HG02870 (cell line): ENCODE measurements at regions not wholly inside any gene's neighbourhood (a gene's known extent, or its start where the extent isn't known, plus 50 kb on each side); places are given as distances from the start of the nearest gene placed in this dataset.

ENCODE experiments used
- ATAC-seq: cut with Tn5 transposase; IDR thresholded peaks from one replicate; pipeline ENCODE4 v1.9.1; 2021; ENCODE audit warnings: mild to moderate bottlenecking, moderate library complexity; ENCODE audit not compliant: unreplicated experiment

DNA sequence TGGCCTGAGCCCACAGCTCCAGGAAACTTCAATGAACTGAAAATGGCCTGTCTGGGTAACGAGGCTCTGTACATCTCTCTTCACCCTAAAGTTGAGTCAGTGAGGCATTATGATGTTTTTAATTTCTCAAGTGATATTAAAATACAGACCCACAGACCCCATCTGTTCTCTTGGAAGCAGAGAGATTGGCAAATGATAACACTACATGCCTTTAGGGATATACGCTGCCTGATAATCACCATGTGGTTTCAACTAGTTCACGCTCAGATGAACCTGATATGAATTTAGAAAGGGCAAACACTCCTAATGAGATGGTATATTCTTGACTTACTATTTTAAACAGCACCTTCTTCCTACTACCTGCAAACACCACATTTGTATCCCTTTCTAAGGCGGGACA lies 127.5 kb downstream of the RFC3 start:
- ATAC-seq: no peak

DNA sequence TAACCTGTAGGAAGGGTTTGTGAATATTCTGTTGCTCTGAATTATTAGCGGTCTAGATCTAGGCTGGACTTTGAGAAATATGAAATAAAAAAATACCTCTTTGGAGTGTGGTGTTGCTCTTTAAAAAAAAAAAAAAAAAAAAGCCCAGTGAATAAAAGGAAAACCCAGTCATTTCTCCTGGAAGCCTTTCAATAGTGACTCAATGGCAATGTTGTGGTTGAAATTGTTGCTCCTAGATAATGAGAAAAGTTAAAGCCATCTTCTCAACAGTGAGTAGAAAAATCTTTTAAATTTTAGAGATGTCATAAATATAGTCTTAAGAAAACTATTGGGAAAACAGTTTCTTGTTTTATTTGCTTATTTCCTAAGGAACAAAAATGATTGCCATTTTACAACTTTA lies 135.3 kb downstream of the RFC3 start:
- no peak for ATAC-seq

- no peak for ATAC-seq
Measured at GRCh38 chr13:33953781-33954180, 135.8 kb downstream of the RFC3 start.

DNA sequence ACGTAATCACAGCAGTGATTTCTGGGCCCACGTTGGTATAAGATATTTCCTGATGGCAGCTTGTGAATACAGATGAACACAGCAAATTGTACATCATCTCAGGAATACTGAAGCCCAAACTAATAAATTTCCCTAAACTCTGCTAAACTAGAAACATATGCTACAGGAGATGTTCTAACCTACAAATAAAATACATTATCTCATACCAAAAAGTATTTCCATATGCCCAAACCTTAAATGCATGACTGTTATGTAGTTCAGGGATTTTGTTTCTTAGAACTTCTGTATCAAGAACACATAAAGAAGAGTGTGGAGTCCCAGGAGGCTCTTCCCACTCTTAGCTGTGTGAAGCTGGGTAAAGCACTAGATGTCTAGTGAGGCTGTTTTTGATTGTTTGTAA lies 138.4 kb downstream of the RFC3 start:
- ATAC-seq: no peak

DNA sequence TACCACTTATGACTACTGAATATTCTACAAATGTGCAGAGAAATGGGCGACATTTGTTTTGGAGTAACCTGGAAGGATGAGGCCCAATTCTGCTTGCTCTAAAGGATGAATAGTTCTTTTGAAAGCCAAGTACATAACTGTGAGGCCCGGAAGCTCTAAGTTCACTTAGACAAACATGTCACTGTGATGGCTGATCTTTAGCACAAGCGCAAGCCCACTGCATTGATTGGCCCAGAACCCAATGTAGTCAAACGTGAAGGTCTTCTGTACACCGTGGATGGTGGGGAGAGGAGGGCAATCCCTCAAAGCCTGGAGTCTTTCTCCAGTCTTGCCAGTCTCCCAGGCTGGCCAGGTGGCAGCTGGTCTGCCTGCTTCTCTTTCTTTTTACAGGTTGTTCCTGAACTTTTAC lies 139.6 kb downstream of the RFC3 start:
- no peak for ATAC-seq

- ATAC-seq: peak; percentile 49
Measured at GRCh38 chr13:33958964-33959363, 141.0 kb downstream of the RFC3 start.

GRCh38 chr13:33963134-33963533 lies 145.2 kb downstream of the RFC3 start:
- no peak for ATAC-seq

GRCh38 chr13:33963895-33964294 lies 145.9 kb downstream of the RFC3 start:
- no peak for ATAC-seq

DNA sequence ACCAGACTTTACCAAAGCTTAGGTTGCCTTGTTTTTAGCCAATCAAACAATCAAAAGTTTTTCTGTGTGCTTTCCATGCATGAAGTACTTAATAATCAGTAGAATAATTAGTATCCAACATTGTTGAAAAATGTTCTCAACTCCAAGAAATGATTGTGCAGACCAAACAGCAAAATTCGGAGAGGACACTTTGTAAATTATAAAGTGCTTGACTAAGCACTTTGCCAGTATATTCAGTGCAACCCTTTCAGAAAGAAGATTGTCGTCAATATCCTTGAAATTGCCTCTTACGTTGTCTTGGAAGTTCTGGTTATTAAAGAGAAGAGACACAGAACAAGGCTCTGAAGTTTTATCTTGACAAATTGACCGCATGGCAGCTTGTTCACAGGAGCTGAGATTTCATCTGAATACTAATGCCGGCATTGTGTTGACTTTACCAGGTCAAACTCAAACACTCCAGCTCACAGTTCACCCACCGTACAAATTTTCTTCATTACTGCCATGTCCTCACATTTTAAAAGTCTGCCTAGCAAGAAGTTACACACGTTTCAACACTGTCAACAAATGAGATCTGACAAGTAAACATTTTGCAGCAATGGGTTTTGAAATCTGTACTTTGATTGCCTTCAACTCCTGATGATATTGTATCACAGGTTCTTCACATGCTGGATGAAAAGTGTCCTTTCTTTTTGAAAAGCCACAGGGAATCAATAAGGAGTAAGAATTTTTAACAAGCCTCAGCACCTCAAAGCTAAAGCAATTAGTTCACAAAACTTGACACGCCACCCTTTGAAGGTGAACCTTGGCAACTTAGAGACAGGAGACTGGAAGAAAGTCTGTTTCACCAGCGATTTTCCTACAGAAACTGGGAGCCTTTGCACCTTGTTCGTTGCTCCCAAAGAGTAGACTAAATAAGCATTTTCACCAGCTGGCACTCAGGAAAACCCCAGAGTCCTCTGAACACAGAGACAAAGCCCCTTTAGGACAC lies 150.9 kb downstream of the RFC3 start:
- ATAC-seq: no peak

- ATAC-seq: no peak
Measured at GRCh38 chr13:33970746-33971561, 153.0 kb downstream of the RFC3 start.

DNA sequence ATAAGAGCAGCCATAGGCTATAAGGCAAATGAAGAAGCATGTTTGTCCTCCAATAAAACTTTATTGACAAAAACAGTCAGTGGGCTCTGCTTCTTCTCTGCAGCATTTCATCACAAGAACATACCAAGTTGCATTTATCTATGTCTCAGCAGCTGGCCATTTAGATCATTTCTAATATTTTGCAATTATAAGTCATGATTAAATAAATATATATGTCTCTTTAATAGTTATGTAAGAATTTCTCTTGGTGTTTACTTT lies 153.5 kb downstream of the RFC3 start:
- ATAC-seq: no peak

DNA sequence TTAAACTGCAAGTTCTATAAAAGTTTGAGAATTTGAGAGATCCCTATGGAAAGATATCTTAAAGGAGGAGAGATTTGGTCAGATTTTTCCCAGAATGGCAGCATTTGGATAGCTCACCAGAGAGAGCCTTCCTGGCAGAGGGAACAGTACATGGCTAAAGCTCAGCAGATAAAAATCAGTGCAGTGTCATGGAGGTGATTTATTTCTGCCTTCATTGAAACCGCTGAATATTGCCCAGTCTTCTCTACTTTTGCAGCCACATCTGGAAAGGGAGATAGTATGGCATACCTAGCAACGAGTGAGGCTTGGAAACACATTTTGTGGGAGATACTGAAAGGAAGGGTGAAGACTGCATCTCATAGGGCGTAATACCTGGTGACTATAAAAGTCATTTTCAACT lies 155.2 kb downstream of the RFC3 start:
- ATAC-seq: no peak

DNA sequence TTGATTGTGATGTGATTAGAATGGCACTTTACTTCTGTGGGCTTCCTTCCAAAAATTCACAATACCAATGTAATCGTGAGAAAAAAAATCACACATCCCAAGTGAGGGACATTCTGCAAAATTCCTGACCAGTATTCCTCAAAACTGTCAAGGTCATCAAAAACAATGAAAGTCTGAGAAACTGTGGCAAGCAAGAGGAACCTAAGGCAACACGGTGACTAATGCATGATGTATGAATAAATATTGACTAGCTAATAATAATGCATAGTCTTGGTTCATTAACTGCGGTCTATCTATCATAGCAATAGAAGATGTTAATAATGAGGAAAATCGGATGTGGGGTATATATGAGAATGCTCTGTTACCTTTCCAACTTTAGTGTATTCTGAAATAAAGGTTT lies 159.0 kb downstream of the RFC3 start:
- no peak for ATAC-seq

DNA sequence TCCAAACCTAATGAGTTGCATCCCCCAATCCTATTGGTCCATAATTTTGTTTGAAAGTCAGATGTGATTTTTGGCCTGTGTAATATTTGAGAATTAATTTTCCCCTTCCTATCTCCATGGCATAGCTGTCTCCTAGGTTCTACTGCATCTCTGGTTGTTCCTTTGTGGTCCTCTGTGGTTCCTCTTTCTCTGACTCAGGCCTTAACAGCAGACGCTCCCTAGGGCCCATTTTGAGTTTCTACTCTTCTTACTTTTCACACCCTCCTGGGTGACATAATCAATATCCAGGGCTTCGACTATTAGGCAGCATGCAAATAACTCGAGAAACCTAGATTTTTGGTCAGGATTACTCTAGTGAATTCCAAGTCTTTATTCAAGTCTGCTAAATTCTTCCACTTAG lies 160.7 kb downstream of the RFC3 start:
- no peak for ATAC-seq

DNA sequence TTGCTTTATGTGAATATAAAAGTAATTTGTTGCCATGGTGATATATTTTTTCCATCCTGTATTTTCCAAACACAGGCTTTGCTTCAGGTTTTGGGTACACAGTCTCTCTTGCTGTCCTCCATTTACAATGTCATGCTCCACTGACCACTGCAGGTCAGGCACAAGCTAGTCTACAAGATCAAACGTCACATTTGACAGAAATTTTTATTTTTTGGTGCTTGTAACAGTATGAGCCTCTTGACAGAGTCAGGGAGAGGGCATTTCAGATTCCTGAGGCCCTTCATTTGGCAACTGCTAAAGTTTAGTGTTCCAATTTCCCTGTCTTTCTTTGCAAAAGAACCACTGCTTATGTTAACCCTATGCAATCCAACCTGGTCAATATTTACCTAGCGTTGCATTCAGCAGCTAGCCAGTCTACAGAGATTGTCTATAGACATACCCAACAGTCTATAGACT lies 175.0 kb downstream of the RFC3 start:
- ATAC-seq: no peak

DNA sequence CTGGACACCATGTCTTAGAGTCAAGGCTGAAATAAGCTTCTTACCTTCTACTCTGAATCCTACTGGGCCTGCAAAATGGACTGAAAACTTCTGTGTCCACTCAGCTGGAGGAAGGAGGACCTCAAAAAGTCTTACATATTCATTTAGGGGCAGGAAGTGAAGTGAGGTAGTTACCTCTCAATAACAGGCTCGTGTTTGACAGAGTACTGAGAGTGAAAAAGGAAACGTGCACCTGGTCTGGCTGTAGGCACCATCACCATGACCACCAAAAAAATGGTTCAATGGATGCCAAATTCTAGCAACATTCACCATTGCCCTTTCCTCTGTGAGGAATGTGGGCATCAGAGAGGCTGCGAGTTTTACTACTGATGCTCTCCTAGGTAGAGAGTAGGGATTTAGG lies 176.2 kb downstream of the RFC3 start:
- peak; percentile 59 for ATAC-seq

DNA sequence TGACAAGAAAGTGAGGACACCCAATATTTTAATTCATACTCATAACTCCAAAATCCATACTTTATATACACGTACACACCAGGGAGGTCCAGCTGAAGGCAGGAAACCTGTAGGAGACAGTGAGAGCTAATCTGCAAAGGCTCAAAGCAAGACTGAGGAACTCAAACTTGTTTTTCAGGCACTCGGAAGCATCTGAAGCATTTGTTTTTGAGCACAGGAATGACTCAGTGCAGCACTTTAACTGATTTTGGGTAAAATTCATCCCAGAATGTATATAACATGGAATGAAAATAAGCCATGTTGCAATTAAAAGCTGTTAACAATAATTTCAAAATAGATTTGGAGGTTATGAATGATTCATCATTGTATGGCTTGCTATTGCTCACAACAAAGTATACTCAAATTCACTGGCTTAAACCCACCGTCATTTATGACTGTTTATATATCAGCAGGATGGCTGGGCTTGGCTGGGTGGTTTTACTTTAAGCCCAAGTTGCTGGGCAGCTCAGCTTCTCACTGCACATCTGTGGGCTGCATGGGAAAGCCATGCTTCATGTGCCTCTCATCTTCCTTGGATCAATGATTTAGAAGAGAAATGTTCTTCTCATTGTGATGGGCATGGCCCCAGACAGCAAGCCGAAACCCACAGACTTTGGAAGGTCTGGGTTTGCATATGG lies 177.0 kb downstream of the RFC3 start:
- no peak for ATAC-seq

- ATAC-seq: no peak
Measured at GRCh38 chr13:33996636-33997035, 178.7 kb downstream of the RFC3 start.

GRCh38 chr13:33997574-33997973 lies 179.6 kb downstream of the RFC3 start:
- ATAC-seq: no peak

DNA sequence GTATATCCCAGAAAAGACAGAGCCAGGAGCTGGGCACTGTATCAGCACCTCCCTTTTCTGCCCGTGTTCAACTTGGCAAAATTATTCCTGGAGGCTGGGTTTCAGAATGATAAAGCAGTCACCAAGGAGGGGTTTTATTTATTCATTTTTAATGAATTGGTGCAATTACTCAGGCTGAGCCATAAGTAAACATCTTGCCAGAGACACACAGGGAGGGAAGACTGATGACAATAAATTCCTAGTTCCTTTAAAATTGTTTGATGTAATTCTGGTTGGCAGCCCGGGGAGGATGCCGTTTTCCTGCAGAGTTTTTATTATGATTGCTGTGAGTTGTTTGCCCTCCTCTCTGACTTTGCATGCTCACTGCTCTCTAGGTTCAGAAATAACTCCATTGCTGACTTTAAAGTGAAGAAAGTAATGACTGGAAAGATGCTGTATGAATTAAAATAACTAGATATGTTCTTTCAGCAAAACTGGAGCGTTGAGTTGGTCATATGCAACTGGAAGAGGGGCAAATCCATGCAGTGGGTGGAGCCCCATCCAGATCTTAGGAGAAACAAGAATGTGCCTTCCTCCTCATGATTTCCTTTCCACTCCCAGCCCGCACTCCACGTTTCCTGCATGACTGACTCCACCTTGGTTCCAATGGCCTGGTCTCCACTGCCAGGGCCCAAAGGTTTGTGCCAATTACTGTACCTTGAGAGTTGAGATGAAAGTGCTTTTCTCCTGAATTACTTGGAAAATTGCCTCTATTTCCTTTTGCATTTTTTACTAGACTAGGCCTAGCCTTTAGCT lies 182.1 kb downstream of the RFC3 start:
- ATAC-seq: no peak

DNA sequence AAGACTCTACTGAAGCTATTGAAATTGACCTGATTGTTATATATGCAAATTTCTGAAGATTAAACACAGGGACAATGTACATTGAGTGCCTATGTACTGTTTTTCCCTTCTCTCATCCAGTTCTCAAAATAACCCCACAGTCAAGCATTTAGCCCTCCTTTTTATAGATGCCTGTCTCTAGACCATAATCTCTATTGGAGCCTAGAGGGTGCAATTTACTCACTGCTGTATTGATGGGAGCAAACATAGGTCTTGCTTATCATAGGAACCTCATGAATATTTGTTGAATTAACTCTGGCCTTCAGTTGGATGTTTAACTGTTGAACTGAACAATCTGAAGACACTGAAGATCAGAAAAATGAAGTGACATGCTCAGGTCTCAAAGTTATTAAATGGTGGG lies 183.0 kb downstream of the RFC3 start:
- no peak for ATAC-seq
